HG03095 (cell line): ENCODE measurements at regions not wholly inside any gene's neighbourhood (a gene's known extent, or its start where the extent isn't known, plus 50 kb on each side); places are given as distances from the start of the nearest gene placed in this dataset.

Source experiments
- ATAC-seq: cut with Tn5 transposase; IDR thresholded peaks from one replicate; pipeline ENCODE4 v1.9.1; 2021; ENCODE audit warnings: moderate library complexity; ENCODE audit not compliant: unreplicated experiment

GRCh38 chr13:75061909-75062308, 420.1 kb downstream of the TBC1D4 start:
- no peak for ATAC-seq

GRCh38 chr13:75055296-75055695, 426.7 kb downstream of the TBC1D4 start:
- no peak for ATAC-seq

DNA sequence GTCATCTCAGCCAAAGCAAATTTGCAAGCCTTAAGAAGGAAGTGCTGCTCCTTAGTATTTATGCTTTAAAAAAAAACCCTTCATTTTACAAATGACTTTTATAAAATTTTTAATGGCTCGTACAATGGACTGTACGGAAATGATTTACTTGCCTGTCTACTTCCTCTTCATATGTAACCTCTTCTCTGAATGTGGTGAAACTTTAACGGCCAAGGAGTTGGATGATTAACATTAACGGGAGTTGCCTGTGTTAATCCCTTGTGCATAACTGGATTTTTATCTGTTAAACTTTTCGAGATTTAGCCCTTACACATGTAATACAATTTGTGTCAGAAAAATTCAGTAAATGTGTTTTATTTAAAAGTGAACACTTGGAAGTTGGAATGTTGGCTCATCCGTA, 429.4 kb downstream of the TBC1D4 start:
- no peak for ATAC-seq

DNA sequence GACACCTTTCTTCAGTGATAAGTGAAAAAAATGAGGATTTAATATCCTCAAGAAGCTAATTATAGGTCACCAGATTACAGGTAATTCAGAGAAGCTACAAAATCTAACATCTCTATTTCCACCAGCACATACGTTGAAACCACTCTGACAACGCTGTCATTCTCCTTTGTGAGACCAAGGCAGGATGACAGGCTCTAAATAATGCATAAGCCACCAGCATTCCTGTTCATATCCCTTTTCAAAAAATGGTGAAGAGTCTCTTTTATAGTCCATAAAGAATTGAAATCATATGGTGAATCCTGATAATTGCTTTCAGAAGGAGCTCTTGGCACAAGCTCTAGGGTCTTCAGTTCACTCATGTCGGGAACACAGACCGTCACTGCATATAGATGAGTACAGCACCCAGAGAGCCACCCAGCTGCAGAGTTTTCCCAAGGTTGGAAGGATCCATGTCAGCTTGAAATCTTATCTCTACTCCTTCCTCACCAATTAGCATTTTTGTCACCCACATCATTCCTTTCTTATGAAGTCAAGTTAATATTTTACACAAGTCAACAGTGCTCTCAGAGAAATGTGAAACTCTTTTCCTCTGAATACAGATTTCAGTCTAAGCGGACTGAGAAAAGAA, 431.4 kb downstream of the TBC1D4 start:
- no peak for ATAC-seq

GRCh38 chr13:75049735-75050335, 432.1 kb downstream of the TBC1D4 start:
- ATAC-seq, result no peak

DNA sequence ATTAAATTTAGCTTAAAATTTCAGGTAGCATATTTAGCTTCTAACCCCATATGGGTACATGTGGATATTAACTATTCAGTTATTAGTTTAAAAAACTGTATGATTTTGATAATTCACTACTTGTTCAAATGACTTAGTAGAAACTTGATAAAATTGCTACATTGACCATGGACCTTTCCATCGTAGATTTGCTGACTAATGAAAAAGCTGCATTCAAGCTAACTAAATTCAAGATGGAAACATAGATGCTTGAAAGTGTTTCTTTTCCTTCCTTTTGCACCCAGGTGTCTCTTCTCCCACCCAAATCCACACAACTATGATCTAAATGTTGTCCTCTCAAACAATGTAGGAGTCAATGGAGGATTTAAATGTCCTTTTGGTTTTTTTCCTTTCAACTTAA, 439.2 kb downstream of the TBC1D4 start:
- ATAC-seq, result no peak

DNA sequence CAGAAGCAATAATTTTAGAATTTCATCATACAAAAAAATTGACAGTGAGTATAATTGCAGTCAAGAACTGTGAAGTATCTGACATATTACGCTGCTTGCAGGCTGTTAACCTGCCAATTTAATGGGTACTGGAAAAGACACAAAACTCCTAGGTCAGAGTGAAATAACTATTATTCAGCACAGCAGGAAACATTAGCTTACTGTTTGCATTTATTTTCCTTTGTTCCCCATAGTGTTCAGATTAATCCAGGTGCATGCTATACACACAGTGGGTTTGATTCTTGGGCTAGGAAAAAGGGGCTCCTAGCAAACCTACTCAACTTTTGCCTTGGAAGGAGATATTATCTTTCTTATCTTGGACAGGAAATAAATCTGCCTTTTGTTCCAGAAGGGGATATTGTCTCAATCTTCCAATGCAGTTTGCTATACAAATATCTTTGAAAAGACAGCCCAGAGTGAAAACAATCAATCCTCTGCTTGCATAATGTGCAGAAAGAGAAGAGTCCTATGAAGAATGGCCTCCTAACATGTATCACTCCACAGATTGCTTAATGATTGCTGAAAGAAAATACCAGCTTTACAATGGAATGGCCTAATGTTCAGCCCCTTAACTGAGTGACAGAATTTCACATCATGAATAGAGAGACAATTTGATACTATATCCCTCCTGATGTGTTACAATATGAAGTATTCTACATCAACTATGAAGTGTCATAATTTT, 443.4 kb downstream of the TBC1D4 start:
- ATAC-seq, result no peak

- no peak for ATAC-seq
Observed at GRCh38 chr13:75025956-75026355, 456.0 kb downstream of the TBC1D4 start.

DNA sequence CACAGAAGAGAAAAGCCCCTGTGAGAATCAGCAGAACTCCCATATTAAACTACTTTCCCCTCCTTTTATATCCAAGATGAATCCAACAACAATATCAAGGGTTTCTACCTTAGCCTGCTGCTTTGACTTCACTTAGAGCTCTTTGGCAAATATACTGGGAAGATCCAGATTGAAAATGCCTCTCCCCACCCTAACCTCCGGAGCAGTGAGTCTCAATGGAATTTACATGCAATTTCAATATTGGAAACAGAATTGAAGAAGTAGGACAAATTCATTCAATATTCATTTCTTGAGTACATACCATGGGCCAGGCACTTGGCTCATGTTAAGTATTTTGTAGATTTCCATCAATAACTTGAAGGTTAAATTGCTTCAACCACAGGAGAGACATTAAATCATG, 457.4 kb downstream of the TBC1D4 start:
- no peak for ATAC-seq

DNA sequence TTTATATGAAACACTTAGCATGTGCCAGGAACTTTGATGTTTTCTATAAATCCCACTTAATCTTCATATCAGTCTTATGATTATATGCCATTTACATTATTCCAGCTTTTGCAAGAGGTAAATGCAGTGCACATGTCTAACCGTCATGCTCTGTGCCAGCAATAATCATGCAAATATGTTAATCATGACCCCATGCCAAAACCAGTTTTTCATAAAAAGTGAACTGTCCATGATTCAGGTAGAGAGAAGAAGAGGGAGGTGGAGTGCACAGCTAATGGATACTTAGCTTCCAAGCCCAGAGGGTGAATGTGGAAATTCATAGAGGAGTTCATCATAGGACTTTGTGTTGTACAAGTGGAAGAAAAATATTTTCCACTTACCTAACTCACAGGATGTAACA, 458.4 kb downstream of the TBC1D4 start:
- ATAC-seq, result no peak

DNA sequence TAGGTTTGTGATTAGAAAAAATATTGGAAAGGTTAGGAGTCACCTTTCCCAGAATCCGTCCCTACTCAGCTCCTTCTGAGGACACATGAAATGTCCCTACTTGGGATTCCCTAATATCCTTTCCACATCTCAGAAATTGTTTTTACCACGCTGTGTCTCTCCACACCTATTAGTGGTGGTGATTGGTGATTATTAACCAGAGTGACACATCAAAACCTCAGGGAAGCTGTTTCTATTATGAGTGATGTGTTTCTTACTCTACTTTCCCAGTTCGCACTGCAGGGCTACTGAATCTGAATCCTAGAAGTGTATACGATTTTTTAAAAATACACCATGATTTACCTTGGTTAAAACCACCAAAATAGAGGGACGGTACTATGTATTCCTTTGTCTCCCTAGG, 460.8 kb downstream of the TBC1D4 start:
- ATAC-seq, result no peak

DNA sequence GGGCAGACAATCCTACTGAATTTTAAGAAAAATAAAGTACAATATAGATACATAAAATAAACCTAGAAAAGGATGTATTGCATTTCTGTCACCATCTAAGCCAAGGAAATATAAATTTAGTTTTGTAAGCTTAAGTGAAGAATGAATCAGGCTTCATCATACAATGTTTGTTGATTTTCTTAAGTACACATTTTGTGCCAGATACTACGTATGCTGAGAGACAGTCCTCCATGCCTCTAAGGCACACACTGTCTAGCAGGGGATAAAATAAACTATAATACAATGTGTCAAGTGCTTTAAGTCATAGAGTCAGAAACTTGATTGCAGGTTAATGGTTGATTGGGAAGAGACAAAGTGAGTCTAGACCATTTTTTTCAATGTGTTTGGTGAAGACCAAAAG, 465.7 kb downstream of the TBC1D4 start:
- no peak for ATAC-seq

DNA sequence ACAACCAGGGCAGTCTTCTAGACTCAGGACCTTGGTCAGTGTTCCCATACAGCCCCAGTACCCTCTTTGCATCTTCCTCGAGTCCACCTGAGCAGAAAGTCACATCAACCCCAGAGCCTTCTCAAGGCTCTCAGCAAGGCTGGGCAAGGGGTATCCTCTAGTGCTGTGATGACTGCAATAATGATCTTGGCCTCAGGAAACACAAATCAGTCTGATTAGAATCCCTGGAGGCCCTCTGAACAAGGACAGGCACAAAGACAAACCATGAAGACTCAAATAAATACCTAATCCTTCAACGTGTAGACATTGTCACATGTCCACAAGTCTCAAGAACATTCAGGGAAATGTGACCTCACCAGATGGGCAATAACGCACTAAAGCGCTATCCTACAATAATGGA, 468.2 kb downstream of the TBC1D4 start:
- no peak for ATAC-seq

- no peak for ATAC-seq
Observed at GRCh38 chr13:75010941-75011340, 471.0 kb downstream of the TBC1D4 start.

- no peak for ATAC-seq
Observed at GRCh38 chr13:75008926-75009325, 473.0 kb downstream of the TBC1D4 start.

GRCh38 chr13:74990992-74991391, 491.0 kb downstream of the TBC1D4 start:
- no peak for ATAC-seq

- no peak for ATAC-seq
Observed at GRCh38 chr13:74987124-74987690, 494.8 kb downstream of the TBC1D4 start.

- ATAC-seq, result no peak
Observed at GRCh38 chr13:74986609-74987008, 495.4 kb downstream of the TBC1D4 start.

GRCh38 chr13:74979703-74980102, 502.3 kb downstream of the TBC1D4 start:
- ATAC-seq, result no peak

DNA sequence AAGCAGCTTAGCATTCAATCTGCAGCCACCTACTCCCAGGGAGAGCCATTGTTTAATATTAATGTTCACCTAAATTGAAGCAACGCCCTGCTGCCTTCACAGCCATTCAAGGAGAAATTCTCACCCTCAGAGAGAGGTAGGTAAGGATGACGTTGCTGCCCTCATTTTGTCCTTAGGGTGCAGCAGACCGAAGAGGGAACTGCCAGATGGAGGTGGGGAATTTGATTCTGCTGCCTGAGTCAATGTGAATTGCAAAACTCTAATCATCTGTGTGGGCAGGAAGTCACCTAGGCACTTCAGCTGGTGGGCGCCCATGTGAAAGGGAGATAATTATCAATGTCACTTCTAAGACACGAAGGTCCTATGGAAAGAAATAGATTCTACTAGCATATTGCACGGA, 503.4 kb downstream of the TBC1D4 start:
- no peak for ATAC-seq

GRCh38 chr13:74977498-74977897, 504.5 kb downstream of the TBC1D4 start:
- no peak for ATAC-seq

DNA sequence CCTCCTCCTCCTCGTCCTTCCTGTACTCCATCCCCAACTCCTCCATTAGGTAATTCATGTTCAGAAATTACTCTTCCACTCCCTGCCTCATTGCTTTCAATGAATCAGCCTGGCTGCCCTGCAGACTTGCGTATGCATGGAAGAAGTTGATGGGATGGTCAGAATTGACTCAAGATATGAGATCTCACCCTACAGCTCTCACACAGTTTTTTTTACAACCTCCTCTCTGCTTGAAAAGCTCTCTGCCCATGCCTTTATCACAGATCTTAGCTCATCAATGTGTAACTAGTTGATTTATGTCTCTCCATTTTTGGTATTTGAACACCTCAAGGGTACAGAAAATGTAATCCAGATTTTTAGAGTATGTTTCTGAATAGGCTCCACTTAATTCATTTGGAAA, 506.9 kb downstream of the TBC1D4 start:
- no peak for ATAC-seq
